ENCODE measurements at regions not wholly inside any gene's neighbourhood (a gene's known extent, or its start where the extent isn't known, plus 50 kb on each side); places are given as distances from the start of the nearest gene placed in this dataset.
A peak's percentile ranks its signal among the peaks of the same experiment; 100 is the strongest.

DNA sequence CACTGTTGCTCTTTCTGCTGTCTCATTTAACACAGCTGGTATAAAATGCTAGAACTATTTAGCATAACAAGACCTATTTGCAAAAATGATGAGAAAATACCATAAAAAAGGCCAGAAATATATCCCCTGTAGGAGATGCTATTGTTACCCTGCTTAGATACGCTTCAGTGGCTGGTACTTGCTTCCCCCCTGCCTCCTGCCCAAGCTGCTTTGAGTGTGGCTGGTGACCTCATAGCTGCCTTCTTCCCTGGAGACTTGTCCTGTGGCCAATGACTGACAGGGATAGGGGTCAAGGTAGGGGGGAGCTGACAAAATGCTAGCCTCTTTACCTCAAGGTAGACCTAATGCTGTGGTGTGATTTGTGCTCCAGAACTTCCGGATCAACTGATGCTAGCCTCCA is 150.2 kb upstream of the ZEB2 start:
- Mint-ChIP-seq H3K4me3 (no peak overlapping the region), H3K27me3 (peaks cover 2% of the 10 kb centered on the region), H3K27ac (no peak overlapping the region), H3K9me3 (no peaks in the 10 kb centered on the region), H3K4me1 (peaks cover 2% of the 10 kb centered on the region), H3K36me3 (ENCODE audit: low read depth) (no peaks in the 10 kb centered on the region)
- DNase-seq = no peak
- intact Hi-C loops (cut with micrococcal nuclease) = no loop called here

DNA sequence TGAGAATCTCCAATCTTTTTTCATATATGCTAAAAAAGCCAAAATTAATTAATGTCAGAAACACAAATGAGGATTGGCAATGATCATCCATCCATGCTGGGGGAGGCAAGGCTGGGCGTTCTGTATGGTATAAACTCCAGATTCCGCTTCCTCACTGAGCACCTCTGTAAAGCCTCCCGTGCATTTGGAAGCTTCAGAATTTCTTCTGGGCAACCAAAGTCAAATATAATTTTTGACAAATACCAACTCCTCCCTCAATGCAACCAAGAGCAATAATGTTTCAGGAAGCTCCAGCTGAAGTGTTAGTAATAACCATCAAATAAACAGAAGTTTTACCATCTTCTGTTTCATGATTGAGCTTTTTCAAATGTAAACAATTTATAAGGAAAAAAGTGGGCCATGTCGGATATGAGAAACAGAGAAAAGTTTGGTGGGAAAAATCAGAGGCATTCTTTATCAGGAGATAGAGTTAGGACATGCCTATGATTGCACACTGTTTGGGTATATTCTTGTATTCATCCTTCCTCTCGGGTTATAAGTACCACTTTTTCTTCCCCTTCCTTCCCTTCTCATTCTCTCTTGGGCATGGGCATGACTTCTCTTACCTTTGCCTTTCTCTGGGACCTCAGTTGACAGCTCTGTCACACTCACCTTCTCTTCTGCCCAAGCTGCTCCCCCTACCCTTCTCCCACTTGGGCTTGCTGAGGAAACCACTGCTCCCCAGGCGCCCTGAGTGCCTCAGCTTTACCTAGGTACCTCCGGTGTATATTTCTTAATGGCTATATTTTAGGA is 149.5 kb upstream of the ZEB2 start:
- no peak for DNase-seq
- H3K27me3 Mint-ChIP-seq = peaks cover 2% of the 10 kb centered on the region
- H3K27ac Mint-ChIP-seq = no peak overlapping the region
- no peak overlapping the region for H3K4me3 Mint-ChIP-seq
- no peaks in the 10 kb centered on the region for H3K9me3 Mint-ChIP-seq
- intact Hi-C loops (cut with micrococcal nuclease) = no loop called here
- H3K36me3 Mint-ChIP-seq (ENCODE audit: low read depth) = no peaks in the 10 kb centered on the region
- peaks cover 2% of the 10 kb centered on the region for H3K4me1 Mint-ChIP-seq

DNA sequence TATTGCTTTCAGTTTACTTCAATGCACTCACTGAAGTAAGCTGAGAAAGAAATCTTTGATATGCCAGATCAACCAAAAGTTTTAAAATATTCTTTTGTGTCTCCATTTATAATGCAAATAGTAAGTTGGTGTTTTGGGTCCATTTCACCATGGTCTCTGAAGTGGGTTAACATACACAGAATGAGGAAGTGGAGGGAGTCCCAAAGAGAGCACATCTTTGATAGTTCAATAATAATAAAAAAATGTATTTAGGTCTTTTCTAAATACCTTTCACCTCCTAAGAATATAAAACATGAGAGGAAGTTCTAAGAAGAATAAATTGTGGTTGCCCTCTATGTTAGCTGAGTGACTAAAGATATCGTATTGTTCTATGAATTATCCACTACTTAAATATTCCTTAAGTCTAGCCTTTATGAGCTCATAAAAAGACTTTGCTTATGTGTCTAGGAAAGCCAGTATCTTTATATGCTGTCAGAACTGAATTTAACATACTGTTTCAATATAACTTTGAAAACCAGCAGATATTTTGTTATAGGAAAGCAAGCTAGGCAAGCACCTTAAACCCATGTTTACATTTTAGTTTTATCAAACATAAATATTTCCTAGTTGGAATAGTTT is 148.7 kb upstream of the ZEB2 start:
- Mint-ChIP-seq H3K4me1 (peaks cover 2% of the 10 kb centered on the region), H3K4me3 (no peak overlapping the region), H3K9me3 (no peaks in the 10 kb centered on the region), H3K27ac (no peak overlapping the region), H3K36me3 (ENCODE audit: low read depth) (no peaks in the 10 kb centered on the region), H3K27me3 (peaks cover 2% of the 10 kb centered on the region)
- DNase-seq = no peak
- intact Hi-C loops (cut with micrococcal nuclease) = no loop called here

DNA sequence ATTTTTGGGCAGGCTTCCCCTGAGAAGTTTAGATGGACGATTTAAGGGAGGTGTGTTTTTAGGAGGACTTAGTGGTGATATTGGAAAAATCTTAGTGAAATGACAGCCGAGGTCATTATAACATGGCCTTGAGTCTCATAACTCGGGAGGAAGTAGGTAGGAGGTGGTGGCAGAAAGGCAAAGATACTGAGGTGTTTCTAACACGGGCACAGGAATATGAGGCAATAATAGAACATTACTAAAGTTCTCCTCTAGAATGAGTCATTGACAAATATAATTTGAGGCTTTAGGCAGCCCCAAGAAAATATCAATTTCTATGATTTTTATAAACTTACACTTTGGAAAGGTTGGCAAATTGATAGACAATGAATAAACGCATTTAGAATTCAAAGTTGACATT is 146.1 kb upstream of the ZEB2 start:
- DNase-seq = no peak
- Mint-ChIP-seq H3K36me3 (ENCODE audit: low read depth) (no peaks in the 10 kb centered on the region), H3K9me3 (no peaks in the 10 kb centered on the region), H3K27ac (no peak overlapping the region), H3K4me3 (no peak overlapping the region), H3K27me3 (peaks cover 6% of the 10 kb centered on the region), H3K4me1 (peaks cover 2% of the 10 kb centered on the region)
- intact Hi-C loops (cut with micrococcal nuclease) = no loop called here

DNA sequence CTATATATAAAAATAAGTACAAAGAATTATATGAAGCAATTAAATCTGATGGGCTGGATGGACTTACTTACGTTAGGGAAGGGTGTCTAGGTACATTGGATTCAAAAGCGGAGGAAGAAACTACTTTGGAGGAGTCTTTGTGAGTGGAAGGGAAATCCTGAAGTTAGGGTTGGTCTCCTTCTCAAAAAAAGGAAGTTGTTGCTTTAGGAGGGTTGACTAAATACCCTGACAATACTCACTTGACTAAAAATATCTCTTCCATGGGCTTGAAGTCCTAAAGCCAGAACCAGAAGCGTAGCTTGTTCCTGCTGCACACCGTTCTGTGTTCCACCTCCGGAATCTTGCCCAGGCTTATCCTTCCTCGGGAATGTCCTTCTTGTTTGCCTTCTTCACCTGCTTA is 143.3 kb upstream of the ZEB2 start:
- Mint-ChIP-seq H3K9me3 (no peaks in the 10 kb centered on the region), H3K36me3 (ENCODE audit: low read depth) (no peaks in the 10 kb centered on the region), H3K4me3 (no peak overlapping the region), H3K4me1 (peaks cover 2% of the 10 kb centered on the region), H3K27ac (no peak overlapping the region), H3K27me3 (peaks cover 7% of the 10 kb centered on the region)
- intact Hi-C loops (cut with micrococcal nuclease) = no loop called here
- no peak for DNase-seq

DNA sequence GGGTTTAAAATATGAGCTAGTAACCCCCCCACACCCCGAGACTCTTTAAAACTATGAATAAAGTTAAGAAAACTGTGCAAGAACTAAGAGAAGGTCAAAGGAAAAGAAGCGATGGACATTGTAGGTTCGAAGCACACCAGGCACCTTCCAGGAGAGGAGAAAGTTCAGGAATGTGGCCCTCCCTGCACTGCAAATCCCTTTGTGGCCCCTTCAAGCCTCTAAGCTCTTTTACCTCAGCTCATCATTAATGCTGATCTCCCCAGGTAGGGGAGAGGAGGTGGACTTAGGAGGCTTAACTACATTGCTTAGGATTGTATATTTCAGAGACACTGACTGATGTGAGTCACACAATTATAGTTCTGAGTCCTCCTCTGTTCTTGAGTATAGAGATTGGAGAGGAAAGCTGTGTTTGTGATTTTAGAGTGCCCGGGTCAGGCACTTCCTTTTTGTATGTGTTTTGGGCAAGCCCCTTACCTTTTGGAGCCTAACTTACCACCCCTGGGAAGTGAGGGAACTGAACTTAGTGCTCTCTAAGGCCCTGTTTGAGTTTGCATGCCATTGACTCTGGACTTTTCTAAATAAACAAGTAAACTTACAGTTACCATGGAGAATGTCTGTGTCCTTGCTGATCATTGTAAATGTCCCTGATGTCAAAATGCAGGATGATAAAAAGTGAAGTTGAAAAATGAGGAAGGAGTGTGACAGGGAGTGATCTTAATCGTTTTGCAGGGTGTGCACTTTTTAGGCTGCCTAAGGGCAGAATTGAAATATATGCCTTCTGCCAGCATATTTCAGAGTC is 140.8 kb upstream of the ZEB2 start:
- no peaks in the 10 kb centered on the region for H3K4me1 Mint-ChIP-seq
- intact Hi-C loops (cut with micrococcal nuclease) = no loop called here
- no peaks in the 10 kb centered on the region for H3K36me3 Mint-ChIP-seq (ENCODE audit: low read depth)
- no peaks in the 10 kb centered on the region for H3K9me3 Mint-ChIP-seq
- no peak overlapping the region for H3K27ac Mint-ChIP-seq
- H3K27me3 Mint-ChIP-seq = peaks cover 7% of the 10 kb centered on the region
- H3K4me3 Mint-ChIP-seq = no peak overlapping the region
- no peak for DNase-seq

DNA sequence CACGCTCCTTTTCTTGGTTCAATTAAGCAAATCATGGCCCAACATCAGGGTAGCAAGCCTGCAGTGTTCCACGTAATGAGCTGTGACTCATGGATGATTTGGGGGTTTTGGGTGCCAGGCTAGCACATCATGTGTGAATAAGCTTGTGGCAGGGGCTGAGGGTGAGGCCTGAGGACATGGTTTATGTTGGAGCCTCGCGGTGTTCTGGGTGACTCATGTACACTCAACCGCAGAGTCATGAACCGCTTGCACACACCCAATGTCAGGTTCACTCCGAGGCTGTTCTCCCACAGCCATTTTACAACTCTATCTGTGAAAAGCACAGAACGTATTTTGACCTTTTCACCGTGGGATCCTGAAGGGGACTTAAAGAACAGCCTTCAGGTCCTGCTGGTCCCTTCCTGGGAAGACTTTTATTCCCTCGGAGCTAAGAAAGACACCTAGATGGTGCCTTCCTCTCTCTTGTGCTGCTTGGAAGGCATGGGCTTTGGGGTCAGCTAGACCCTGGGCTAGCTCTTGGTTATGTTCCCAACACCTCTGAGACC is 139.9 kb upstream of the ZEB2 start:
- peak; percentile 56 for DNase-seq
- H3K4me3 Mint-ChIP-seq = no peak overlapping the region
- no peaks in the 10 kb centered on the region for H3K36me3 Mint-ChIP-seq (ENCODE audit: low read depth)
- H3K27ac Mint-ChIP-seq = no peak overlapping the region
- H3K9me3 Mint-ChIP-seq = no peaks in the 10 kb centered on the region
- no peaks in the 10 kb centered on the region for H3K4me1 Mint-ChIP-seq
- intact Hi-C loops (cut with micrococcal nuclease) = no loop called here
- peaks cover 7% of the 10 kb centered on the region for H3K27me3 Mint-ChIP-seq

DNA sequence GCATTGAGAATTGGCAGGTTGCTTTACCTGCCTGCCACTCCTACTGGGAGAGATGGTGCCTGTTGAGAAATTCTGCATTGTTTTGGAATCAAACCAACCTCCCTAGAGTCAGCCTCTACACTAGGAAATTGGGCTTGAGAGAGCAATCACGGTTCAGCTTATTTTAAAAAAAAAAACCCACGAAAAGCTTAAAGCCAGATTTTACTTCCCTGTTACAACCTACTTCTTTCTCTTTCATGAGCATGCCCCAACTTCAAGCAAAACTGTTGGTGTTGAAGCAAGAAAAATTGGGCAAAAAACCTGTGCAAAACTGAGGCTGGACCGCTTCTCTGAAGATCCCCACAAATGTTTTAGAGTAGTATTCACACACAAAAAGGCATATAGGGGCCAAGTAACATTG is 134.6 kb upstream of the ZEB2 start:
- no peaks in the 10 kb centered on the region for H3K36me3 Mint-ChIP-seq (ENCODE audit: low read depth)
- no peak for DNase-seq

DNA sequence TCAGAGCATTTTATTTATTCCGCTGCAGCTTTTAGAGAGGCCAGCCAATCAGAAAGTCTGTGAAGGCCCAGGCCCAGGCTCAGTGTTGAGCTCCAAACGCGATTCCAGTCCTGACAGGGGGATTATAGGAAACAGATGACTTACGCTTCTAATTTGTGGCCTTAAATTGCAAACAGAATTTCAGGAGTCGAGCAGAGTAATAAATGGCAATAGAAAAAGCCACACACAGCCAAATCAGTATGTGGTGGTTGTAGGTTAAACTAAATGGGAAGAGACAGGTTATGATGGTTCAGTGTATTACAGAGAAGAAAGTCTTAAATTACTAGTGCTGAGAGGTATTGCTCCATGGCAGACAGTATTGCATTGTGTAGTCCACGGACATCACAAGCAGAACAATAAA is 131.0 kb upstream of the ZEB2 start:
- intact Hi-C loops (cut with micrococcal nuclease) = no loop called here
- no peak for DNase-seq
- Mint-ChIP-seq H3K4me3 (no peak overlapping the region), H3K4me1 (no peaks in the 10 kb centered on the region), H3K27me3 (peaks cover 7% of the 10 kb centered on the region), H3K36me3 (ENCODE audit: low read depth) (no peaks in the 10 kb centered on the region), H3K9me3 (no peaks in the 10 kb centered on the region), H3K27ac (no peak overlapping the region)

More for the DNA sequence above, 134.6 kb upstream of the ZEB2 start:
- intact Hi-C loops (cut with micrococcal nuclease) = no loop called here
- Mint-ChIP-seq H3K9me3 (no peaks in the 10 kb centered on the region), H3K27ac (no peak overlapping the region), H3K4me1 (no peaks in the 10 kb centered on the region), H3K4me3 (no peak overlapping the region), H3K27me3 (peaks cover 7% of the 10 kb centered on the region)

DNA sequence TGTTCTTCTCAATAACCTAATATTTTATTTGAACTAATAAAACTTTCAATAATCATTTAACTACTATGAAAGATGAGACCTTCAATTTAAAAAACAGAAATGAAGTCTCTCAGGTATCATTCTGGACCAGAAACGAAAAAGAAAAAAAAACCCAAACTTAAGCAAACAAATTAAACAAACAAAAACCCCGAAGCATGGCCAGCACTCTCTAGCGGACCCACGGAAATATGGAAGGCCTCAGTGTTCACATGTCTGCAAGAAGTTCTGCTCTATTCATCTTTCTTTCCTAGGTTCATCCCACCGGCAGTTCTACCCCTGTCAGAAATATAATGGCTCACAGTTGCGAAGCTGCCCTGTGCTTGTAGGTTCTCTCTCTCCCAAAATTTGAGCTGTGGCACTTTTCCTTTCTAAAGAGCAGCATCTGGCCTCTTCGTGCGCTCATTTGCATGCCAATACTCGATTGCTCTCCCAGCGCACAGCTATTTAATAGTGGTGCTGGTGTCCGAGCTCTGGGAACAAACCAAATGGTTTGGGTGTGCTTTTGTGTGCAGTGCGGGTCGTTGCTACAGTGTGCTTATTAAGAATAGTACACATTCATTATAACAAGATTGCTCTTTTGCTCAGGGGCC is 129.0 kb upstream of the ZEB2 start:
- H3K27ac Mint-ChIP-seq = no peak overlapping the region

DNA sequence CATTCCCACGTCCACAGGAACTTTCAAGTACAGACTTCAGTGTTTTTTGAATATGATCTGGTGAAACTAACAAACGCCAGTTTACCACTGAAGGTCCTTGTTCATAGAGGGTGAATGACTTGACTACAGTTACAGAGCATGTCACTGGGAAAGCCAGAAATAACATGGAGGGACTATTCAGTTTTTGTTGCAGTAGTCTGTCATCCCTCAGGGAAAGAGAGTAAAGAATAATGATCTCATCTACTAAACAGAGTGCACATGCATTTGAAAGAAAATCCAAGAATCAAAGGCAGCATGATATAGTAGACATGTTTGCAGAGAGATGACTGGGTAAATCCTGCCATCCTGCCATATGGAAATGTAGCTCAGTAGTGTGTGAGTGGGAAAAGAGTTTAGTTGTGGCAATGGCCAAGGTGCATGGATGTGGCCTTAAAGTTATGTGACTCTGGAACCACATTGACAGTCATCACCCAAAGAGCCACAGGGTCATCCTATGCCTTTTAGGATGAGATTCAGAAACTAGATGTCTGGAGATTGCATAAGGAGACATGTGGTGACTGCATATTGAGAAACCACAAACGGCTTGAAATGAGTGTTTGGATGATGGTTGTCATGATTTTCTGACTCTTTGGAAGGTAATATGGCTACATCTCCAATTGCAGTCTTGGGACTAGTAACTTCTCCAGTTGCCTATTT is 125.3 kb upstream of the ZEB2 start:
- H3K36me3 Mint-ChIP-seq (ENCODE audit: low read depth) = no peaks in the 10 kb centered on the region
- no peak overlapping the region for H3K4me3 Mint-ChIP-seq
- H3K27ac Mint-ChIP-seq = no peak overlapping the region
- H3K27me3 Mint-ChIP-seq = peaks cover 4% of the 10 kb centered on the region
- no peaks in the 10 kb centered on the region for H3K9me3 Mint-ChIP-seq
- DNase-seq = no peak
- H3K4me1 Mint-ChIP-seq = no peaks in the 10 kb centered on the region
- intact Hi-C loops (cut with micrococcal nuclease) = no loop called here

More for the DNA sequence above, 129.0 kb upstream of the ZEB2 start:
- Mint-ChIP-seq H3K36me3 (ENCODE audit: low read depth) (no peaks in the 10 kb centered on the region), H3K4me1 (no peaks in the 10 kb centered on the region), H3K4me3 (no peak overlapping the region), H3K9me3 (no peaks in the 10 kb centered on the region), H3K27me3 (peaks cover 4% of the 10 kb centered on the region)
- DNase-seq = no peak
- intact Hi-C loops (cut with micrococcal nuclease) = no loop called here

DNA sequence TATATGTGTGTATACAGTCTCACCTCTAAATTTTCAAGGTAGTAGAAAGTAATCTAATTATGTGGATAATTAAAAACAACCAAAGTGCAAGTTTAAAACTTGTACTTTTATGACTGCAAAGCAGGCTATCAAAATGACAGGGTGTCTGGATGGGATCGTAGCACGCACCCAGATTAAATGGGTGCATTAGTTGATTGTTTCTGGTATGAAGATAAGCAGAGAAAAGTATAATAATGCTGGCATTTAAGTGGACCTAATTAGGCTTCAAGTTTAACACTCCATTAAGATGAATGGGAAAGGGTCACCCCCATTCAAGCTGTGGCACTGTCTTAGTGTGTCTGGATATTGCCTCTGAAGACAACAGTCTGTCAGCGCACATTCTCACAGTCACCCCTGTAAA is 124.6 kb upstream of the ZEB2 start:
- DNase-seq = no peak
- Mint-ChIP-seq H3K27me3 (peaks cover 4% of the 10 kb centered on the region), H3K27ac (no peak overlapping the region), H3K9me3 (no peaks in the 10 kb centered on the region), H3K36me3 (ENCODE audit: low read depth) (no peaks in the 10 kb centered on the region), H3K4me3 (no peak overlapping the region), H3K4me1 (no peaks in the 10 kb centered on the region)
- intact Hi-C loops (cut with micrococcal nuclease) = no loop called here

DNA sequence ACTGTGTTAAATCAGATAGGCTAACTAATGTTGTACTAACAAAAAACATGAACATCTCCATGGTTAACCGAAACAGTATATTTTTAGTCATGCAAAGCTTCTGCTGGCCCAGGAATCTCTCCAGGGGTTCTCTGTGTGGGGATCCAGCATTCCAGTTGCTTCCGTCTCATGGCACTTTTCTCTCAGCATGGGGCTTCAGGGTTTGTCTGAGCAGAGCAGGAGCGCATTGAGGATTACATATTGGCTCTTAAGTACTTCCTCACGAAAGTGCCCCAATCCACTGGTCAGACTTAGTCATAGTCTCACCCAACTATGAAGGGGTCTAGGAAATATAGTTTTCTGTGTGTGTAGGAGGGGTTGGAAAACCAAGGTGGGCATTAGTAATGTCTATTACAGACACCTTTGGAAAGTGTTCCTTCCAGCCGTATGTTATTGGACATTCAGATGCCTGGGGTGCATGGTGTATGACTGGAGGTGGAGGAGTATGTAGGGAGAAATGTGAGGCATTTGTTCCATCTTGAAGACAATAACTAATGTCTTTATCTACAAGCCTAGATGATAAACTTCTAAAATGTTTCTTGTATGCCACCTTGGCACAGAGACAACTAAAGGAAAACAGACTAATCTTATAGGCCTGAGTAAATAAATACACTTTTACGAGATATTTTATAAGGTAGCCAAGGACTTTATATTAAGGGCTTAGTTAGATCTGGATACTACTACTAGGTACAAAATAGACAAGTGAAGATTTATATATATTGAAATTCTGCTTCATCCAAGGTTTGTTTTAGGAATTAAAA is 123.8 kb upstream of the ZEB2 start:
- no peaks in the 10 kb centered on the region for H3K36me3 Mint-ChIP-seq (ENCODE audit: low read depth)
- no peaks in the 10 kb centered on the region for H3K4me1 Mint-ChIP-seq
- no peak overlapping the region for H3K4me3 Mint-ChIP-seq
- peaks cover 4% of the 10 kb centered on the region for H3K27me3 Mint-ChIP-seq
- no peak overlapping the region for H3K27ac Mint-ChIP-seq
- intact Hi-C loops (cut with micrococcal nuclease) = no loop called here
- DNase-seq = no peak
- no peaks in the 10 kb centered on the region for H3K9me3 Mint-ChIP-seq
